ENCODE measurements at regions not wholly inside any gene's neighbourhood (a gene's known extent, or its start where the extent isn't known, plus 50 kb on each side); places are given as distances from the start of the nearest gene placed in this dataset.
"Not testable (repeated sequence)": the region's sequence is repeated elsewhere in the genome, so short reads cannot be mapped to it uniquely, and the experiment has no call there.

DNA sequence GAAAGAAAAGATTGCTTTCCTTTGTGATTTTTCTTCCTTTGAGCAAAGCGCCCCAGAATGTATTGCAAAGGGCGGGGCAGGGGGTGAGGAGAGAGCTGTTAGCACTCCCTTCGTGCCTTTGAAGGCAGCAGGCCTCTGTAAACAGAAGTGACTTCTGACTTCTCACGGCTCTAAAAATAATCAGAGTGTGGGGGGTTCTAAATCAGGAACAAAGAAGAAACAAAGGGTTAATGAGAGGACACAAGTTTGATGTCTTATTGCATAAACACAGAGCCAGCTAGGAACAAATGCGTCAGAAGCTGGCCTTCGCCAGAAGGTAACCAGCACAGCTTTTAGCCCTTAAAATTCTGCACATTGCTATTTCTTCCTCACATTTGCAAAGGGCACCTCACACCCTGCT lies 626.2 kb downstream of the MID1IP1 start:
- DNase-seq = peak; percentile 8
- H3K27ac ChIP-seq = no peak overlapping the region
- no peaks in the 10 kb centered on the region for H3K27me3 ChIP-seq (replicated peaks; ENCODE audit: insufficient read depth)
- no peak overlapping the region for H3K4me3 ChIP-seq
- TF ChIP-seq EZH2phosphoT487 (IDR thresholded peaks at IDR 0.05; ENCODE audit: insufficient read depth, low read depth) (no peak), EZH2 (IDR thresholded peaks at IDR 0.05; ENCODE audit: insufficient read depth, poor library complexity, severe bottlenecking) (no peak)
- H4K20me1 ChIP-seq (ENCODE audit: insufficient read depth) = no peaks in the 10 kb centered on the region
- no peaks in the 10 kb centered on the region for H3K79me2 ChIP-seq (ENCODE audit: insufficient read depth)
- H3K4me1 ChIP-seq (ENCODE audit: insufficient read depth) = no peaks in the 10 kb centered on the region
- no peaks in the 10 kb centered on the region for H3F3A ChIP-seq (ENCODE audit: insufficient read depth)
- H3K9ac ChIP-seq = no peak overlapping the region
- H3K4me2 ChIP-seq (ENCODE audit: unreplicated experiment) = no peak overlapping the region
- no peaks in the 10 kb centered on the region for H3K9me2 ChIP-seq (ENCODE audit: insufficient read depth)
- in situ Hi-C loops (cut with MboI) = no loop called here
- no peaks in the 10 kb centered on the region for H3K9me3 ChIP-seq (ENCODE audit: low read depth)
- WGBS, 2 experiments (ENCODE audit: low coverage in 1 of 2, low lambda C conversion rate in 2 of 2, missing lambda C conversion rate in 2 of 2) = 57 to 60% methylated on average over 6 of the region's 6 CpGs
- no peak overlapping the region for H2AFZ ChIP-seq
- no peaks in the 10 kb centered on the region for H3K36me3 ChIP-seq (ENCODE audit: low read depth)

DNA sequence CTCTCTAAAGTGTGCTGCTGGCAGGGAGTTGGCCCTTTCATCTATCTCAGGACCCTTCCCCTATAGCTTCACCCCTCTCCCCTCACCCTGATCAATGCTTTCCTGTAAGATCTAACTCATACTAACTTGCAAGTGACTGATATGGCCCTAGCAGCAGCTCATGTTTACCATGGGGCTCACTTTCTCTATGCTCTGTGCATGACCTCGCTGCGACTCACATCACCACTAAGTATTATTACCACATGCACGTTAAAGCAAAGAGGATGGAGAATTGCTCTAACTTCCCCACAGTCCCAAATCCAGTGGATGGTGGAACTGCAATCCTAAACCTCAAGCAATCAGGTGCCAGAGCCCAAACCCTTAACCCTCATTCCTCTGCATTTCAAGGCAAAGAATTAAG lies 626.6 kb downstream of the MID1IP1 start:
- no peaks in the 10 kb centered on the region for H3F3A ChIP-seq (ENCODE audit: insufficient read depth)
- in situ Hi-C loops (cut with MboI) = no loop called here
- H3K9me2 ChIP-seq (ENCODE audit: insufficient read depth) = no peaks in the 10 kb centered on the region
- no peaks in the 10 kb centered on the region for H3K79me2 ChIP-seq (ENCODE audit: insufficient read depth)
- H3K4me1 ChIP-seq (ENCODE audit: insufficient read depth) = no peaks in the 10 kb centered on the region
- no peak overlapping the region for H2AFZ ChIP-seq
- no peak overlapping the region for H3K27ac ChIP-seq
- no peaks in the 10 kb centered on the region for H3K9me3 ChIP-seq (ENCODE audit: low read depth)
- no peaks in the 10 kb centered on the region for H4K20me1 ChIP-seq (ENCODE audit: insufficient read depth)
- no peak for TF ChIP-seq EZH2 (IDR thresholded peaks at IDR 0.05; ENCODE audit: insufficient read depth, poor library complexity, severe bottlenecking)
- no peak for TF ChIP-seq EZH2phosphoT487 (IDR thresholded peaks at IDR 0.05; ENCODE audit: insufficient read depth, low read depth)
- DNase-seq = peak; percentile 58
- H3K4me3 ChIP-seq = no peak overlapping the region
- H3K9ac ChIP-seq = no peak overlapping the region
- H3K27me3 ChIP-seq (replicated peaks; ENCODE audit: insufficient read depth) = no peaks in the 10 kb centered on the region
- H3K36me3 ChIP-seq (ENCODE audit: low read depth) = no peaks in the 10 kb centered on the region
- WGBS, 2 experiments (ENCODE audit: low coverage in 1 of 2, low lambda C conversion rate in 2 of 2, missing lambda C conversion rate in 2 of 2) = 18 to 33% methylated on average over 3 of the region's 3 CpGs
- no peak overlapping the region for H3K4me2 ChIP-seq (ENCODE audit: unreplicated experiment)

DNA sequence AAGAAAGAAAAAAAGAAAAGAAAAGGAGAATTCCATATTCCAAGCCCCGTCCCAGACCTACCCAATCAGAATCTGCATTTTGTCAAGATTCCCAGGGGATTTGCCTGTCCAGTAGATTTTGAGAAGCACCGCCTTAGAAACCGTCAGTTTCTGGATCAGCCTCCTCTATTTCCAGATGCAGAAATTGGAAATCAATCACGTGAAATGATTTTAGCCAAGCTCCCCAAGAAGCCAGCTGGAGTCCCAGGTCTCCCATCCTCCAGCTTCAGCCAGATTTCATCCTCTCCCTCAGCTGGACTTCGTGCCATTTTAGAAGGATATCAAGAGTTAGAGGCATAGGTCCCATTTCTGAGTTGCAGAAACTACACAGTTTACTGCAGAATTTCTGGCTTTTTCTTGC lies 629.3 kb downstream of the MID1IP1 start:
- DNase-seq = no peak
- in situ Hi-C loops (cut with MboI) = no loop called here
- TF ChIP-seq EZH2 (IDR thresholded peaks at IDR 0.05; ENCODE audit: insufficient read depth, poor library complexity, severe bottlenecking) (no peak), EZH2phosphoT487 (IDR thresholded peaks at IDR 0.05; ENCODE audit: insufficient read depth, low read depth) (no peak)

DNA sequence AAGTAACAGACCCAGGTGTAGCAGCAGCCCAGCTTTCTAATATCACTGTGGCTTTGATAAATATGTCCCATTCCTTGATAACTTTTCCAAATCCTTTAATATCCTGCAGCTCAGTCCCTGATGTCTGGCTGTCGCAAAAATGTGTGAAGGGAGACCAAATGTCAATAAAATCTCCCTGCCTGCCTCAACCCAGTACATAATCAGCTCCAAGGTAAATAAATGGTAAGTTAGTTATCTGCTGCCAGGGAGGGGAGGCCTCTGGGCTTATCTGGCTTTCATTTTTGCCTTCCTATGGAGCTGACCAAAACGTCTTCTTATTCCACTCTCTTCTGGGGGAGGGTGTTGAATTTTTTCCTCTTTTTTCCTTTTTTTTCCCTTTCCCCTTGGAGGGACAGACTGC lies 630.6 kb downstream of the MID1IP1 start:
- in situ Hi-C loops (cut with MboI) = no loop called here
- no peak for DNase-seq
- Histone ChIP-seq H3K9ac (no peak overlapping the region), H3F3A (ENCODE audit: insufficient read depth) (no peaks in the 10 kb centered on the region), H3K9me2 (ENCODE audit: insufficient read depth) (no peaks in the 10 kb centered on the region), H3K36me3 (ENCODE audit: low read depth) (no peaks in the 10 kb centered on the region), H3K4me2 (ENCODE audit: unreplicated experiment) (no peak overlapping the region), H3K27ac (no peak overlapping the region), H3K9me3 (ENCODE audit: low read depth) (no peaks in the 10 kb centered on the region), H3K27me3 (replicated peaks; ENCODE audit: insufficient read depth) (no peaks in the 10 kb centered on the region), H3K79me2 (ENCODE audit: insufficient read depth) (no peaks in the 10 kb centered on the region), H3K4me3 (no peak overlapping the region), H2AFZ (no peak overlapping the region), H3K4me1 (ENCODE audit: insufficient read depth) (no peaks in the 10 kb centered on the region), H4K20me1 (ENCODE audit: insufficient read depth) (no peaks in the 10 kb centered on the region)
- TF ChIP-seq EZH2phosphoT487 (IDR thresholded peaks at IDR 0.05; ENCODE audit: insufficient read depth, low read depth) (no peak), EZH2 (IDR thresholded peaks at IDR 0.05; ENCODE audit: insufficient read depth, poor library complexity, severe bottlenecking) (no peak)
- 37 to 44% methylated on average over 1 to 2 of the region's 2 CpGs for WGBS, 2 experiments (ENCODE audit: low coverage in 1 of 2, low lambda C conversion rate in 2 of 2, missing lambda C conversion rate in 2 of 2)

More for the DNA sequence above, 629.3 kb downstream of the MID1IP1 start:
- H3K9me2 ChIP-seq (ENCODE audit: insufficient read depth) = no peaks in the 10 kb centered on the region
- no peaks in the 10 kb centered on the region for H3K36me3 ChIP-seq (ENCODE audit: low read depth)
- H4K20me1 ChIP-seq (ENCODE audit: insufficient read depth) = no peaks in the 10 kb centered on the region
- no peak overlapping the region for H3K9ac ChIP-seq
- no peaks in the 10 kb centered on the region for H3K27me3 ChIP-seq (replicated peaks; ENCODE audit: insufficient read depth)
- no peak overlapping the region for H3K27ac ChIP-seq
- H2AFZ ChIP-seq = no peak overlapping the region
- H3K9me3 ChIP-seq (ENCODE audit: low read depth) = no peaks in the 10 kb centered on the region
- H3K4me3 ChIP-seq = no peak overlapping the region
- H3F3A ChIP-seq (ENCODE audit: insufficient read depth) = no peaks in the 10 kb centered on the region
- WGBS, 2 experiments (ENCODE audit: low coverage in 1 of 2, low lambda C conversion rate in 2 of 2, missing lambda C conversion rate in 2 of 2) = 47 to 66% methylated on average over 4 to 5 of the region's 5 CpGs
- H3K4me1 ChIP-seq (ENCODE audit: insufficient read depth) = no peaks in the 10 kb centered on the region
- H3K79me2 ChIP-seq (ENCODE audit: insufficient read depth) = no peaks in the 10 kb centered on the region
- no peak overlapping the region for H3K4me2 ChIP-seq (ENCODE audit: unreplicated experiment)

DNA sequence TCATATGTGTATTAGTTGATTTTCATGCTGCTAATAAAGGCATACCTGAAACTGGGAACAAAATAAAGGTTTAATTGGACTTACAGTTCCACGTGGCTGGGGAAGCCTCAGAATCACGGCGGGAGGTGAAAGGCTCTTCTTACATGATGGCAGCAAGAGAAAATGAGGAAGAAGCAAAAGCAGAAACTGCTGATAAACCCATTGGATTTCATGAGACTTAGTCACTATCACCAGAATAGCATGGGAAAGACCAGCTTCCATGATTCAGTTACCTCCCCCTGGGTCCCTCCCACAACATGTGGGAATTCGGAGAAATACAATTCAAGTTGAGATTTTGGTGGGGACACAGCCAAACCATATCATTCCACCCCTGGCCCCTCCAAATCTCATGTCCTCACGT lies 633.4 kb downstream of the MID1IP1 start:
- H3K27ac ChIP-seq; H4K20me1 ChIP-seq (ENCODE audit: insufficient read depth); H3K9ac ChIP-seq; H3K27me3 ChIP-seq (replicated peaks; ENCODE audit: insufficient read depth); H3K9me2 ChIP-seq (ENCODE audit: insufficient read depth); H3K4me2 ChIP-seq (ENCODE audit: unreplicated experiment); H3K36me3 ChIP-seq (ENCODE audit: low read depth); H3K9me3 ChIP-seq (ENCODE audit: low read depth); H3K79me2 ChIP-seq (ENCODE audit: insufficient read depth); in situ Hi-C loops (cut with MboI); H3K4me1 ChIP-seq (ENCODE audit: insufficient read depth); H2AFZ ChIP-seq; H3K4me3 ChIP-seq; DNase-seq; H3F3A ChIP-seq (ENCODE audit: insufficient read depth): not testable (repeated sequence)
- 58 to 68% methylated on average over 4 to 5 of the region's 5 CpGs for WGBS, 2 experiments (ENCODE audit: low coverage in 1 of 2, low lambda C conversion rate in 2 of 2, missing lambda C conversion rate in 2 of 2)

DNA sequence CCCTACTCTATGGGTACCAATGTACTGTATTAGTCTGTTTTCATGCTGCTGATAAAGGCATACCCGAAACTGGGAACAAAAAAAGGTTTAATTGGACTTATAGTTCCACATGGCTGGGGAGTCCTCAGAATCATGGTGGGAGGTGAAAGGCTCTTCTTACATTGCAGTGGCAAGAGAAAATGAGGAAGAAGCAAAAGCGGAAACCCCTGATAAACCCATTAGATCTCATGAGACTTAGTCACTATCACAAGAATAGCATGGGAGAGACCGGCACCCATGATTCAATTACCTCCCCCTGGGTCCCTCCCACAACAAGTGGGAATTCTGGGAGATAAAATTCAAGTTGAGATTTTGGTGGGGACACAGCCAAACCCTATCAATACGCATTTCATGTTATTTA lies 635.3 kb downstream of the MID1IP1 start:
- H3K79me2 ChIP-seq (ENCODE audit: insufficient read depth); DNase-seq; H3K4me1 ChIP-seq (ENCODE audit: insufficient read depth); H3K27me3 ChIP-seq (replicated peaks; ENCODE audit: insufficient read depth); in situ Hi-C loops (cut with MboI); H3K4me3 ChIP-seq; H3K4me2 ChIP-seq (ENCODE audit: unreplicated experiment); H3F3A ChIP-seq (ENCODE audit: insufficient read depth); H3K27ac ChIP-seq; H3K9me3 ChIP-seq (ENCODE audit: low read depth); H3K9me2 ChIP-seq (ENCODE audit: insufficient read depth); H3K36me3 ChIP-seq (ENCODE audit: low read depth); H4K20me1 ChIP-seq (ENCODE audit: insufficient read depth); H3K9ac ChIP-seq; H2AFZ ChIP-seq: not testable (repeated sequence)
- WGBS, 2 experiments (ENCODE audit: low coverage in 1 of 2, low lambda C conversion rate in 2 of 2, missing lambda C conversion rate in 2 of 2) = 43 to 65% methylated on average over 4 of the region's 4 CpGs
